ENCODE measurements at regions not wholly inside any gene's neighbourhood (a gene's known extent, or its start where the extent isn't known, plus 50 kb on each side); places are given as distances from the start of the nearest gene placed in this dataset.
"Not testable (repeated sequence)": the region's sequence is repeated elsewhere in the genome, so short reads cannot be mapped to it uniquely, and the experiment has no call there.

DNA sequence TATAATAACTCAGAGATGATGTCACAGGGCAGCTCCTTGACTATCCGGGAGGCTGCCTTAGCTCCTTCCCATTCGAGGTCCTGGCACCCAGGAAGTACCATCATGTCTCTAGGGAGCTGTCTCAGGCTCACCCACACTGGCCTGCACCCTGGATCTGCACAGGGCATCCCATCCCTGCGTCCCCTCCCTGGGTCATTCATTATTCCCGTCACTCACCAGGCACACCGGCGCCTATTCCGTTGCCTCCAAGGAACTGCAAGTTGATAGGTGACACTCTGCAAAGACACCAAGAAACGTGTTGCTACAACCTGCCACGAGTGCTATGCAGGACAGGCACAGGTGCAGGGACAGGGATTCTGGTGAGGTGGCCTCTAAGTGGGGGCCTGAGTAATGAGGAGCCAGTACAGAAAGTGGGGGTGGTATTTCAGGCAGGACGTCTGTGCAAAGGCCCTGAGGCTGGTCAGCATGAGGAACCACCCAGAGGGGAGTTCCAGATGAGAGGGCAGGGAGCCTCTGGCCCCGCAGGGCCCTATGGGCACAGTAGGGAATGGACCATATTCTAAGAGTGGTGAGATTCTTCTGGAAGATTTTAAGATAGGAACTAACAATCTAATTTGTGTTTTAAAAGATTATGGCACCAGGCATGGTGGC lies 71.6 kb upstream of the SHANK2 start:
- TF ChIP-seq CTCF (IDR thresholded peaks at IDR 0.05; ENCODE audit: control insufficient read depth, extremely low read depth, insufficient read depth): no peak
- no peak for DNase-seq (ENCODE audit: low read depth)
- H3K4me3 ChIP-seq (ENCODE audit: low read depth, low read length): no peak overlapping the region

DNA sequence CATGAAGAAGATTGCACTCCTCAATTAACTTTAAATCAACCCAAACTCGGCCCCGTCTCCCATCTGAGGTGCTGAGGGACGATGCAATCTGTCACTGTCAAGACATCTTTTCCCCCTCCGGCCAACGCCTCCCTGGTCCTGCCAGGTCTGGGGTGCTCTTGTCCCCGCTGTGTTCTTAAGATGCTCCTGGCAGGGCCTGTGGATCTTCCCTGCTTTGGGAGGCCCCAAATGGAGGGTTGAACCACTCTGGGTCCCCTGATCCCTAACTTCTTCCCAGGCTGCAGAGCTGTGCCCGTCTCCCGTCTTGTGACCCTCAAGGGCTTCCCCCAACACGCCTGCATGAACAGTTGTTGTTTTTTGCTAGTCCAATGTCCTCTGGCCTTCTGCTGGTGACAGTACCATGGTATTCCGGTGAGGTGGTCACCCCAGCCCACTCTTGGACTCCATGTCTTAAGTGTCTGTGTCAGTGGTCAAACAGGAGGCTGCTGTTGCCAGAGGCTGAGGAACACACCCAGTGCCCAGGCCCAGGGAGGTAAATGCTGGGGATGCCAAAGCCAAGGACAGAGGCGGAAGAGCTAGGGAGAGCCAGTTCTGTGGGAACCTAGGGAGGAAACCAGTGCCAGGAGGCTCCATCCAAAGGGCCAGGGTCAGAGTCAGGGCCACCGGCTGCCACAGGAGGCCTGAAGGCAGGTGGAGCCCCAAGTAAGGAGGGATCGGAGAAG lies 70.6 kb upstream of the SHANK2 start:
- DNase-seq (ENCODE audit: low read depth): no peak
- TF ChIP-seq CTCF (IDR thresholded peaks at IDR 0.05; ENCODE audit: control insufficient read depth, extremely low read depth, insufficient read depth): no peak

DNA sequence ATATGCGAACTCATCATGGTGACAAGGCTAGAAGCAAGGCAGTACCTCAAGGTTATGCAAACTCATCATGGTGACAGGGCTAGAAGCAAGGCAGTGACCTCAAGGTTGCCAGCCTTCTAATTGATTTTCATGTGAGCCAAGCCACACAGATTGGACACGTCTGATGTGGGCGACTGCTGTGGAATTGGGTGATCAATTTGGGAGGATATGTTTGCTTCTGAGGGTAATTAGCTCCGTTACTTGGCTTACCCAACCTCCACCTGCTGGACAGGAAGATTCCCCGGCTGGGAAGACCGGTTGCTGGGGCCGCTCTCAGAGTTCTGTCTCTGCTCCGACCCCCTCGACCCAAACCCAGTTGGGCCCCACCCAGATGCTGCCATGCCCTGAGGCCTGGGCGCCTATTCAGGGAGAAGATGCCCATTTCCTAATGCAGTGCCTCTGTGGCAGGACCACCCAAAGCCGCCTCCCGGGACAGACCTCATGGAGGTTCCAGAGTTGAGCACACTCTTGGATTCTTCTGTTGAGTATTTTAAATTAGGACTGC lies 69.9 kb upstream of the SHANK2 start:
- no peak for DNase-seq (ENCODE audit: low read depth)
- TF ChIP-seq CTCF (IDR thresholded peaks at IDR 0.05; ENCODE audit: control insufficient read depth, extremely low read depth, insufficient read depth): no peak
- no peak overlapping the region for H3K4me3 ChIP-seq (ENCODE audit: low read depth, low read length)

More for the DNA sequence above, 70.6 kb upstream of the SHANK2 start:
- H3K4me3 ChIP-seq (ENCODE audit: low read depth, low read length): no peak overlapping the region

DNA sequence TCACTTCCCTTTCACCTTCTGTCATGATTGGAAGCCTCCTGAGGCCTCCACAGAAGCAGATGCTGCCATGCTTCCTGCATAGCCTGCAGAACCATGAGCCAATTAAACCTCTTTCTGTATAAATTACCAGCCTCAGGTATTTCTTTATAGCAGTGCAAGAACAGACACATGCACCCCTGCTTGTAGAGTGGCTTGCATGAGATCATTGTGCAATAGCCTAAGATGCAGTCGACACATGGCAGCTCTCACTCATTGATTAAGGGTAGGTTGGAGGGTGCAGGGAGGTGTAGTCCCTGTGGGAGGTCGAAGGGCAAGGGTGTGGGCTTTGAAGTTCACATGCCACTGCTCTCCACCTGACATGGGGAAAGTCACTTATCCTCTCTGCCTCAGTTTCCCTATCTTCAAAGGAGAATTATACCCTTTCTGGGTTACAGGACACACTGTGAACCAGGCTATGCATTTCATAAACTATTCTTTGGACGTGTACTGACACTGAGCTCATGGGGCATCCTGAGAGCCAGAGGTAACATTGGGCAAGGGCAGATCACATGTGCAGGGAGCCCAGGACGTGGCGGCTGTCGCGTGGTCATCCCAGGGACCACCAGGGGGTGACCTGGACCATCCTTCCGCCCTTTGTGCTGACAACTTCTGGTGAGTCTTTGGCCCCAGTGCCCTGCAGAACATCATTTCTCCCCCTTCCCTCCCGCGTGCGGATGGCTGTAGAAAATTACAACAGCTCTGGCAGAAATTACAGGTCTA lies 69.2 kb upstream of the SHANK2 start:
- no peak for DNase-seq (ENCODE audit: low read depth)
- H3K4me3 ChIP-seq (ENCODE audit: low read depth, low read length): no peak overlapping the region
- TF ChIP-seq CTCF (IDR thresholded peaks at IDR 0.05; ENCODE audit: control insufficient read depth, extremely low read depth, insufficient read depth): no peak

DNA sequence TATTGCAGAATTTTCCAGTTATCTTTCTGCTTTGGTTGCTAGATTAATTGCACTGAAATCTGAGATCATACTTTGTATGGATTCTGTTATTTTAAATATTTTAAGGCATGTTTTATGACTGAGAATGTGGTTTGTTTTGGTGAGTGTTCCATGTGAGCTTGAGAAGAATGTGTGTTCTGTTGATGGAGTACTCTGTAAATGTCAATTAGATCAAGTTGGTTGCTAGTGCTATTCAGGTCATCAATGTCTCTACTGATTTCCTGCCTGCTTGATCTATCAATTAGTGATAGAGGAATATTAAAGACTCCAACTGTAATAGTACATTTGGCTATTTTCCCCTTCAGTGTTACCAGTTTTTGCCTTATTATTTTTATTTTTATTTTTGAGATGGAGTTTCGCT lies 64.3 kb upstream of the SHANK2 start:
- no peak for TF ChIP-seq CTCF (IDR thresholded peaks at IDR 0.05; ENCODE audit: control insufficient read depth, extremely low read depth, insufficient read depth)
- H3K4me3 ChIP-seq (ENCODE audit: low read depth, low read length): no peak overlapping the region
- DNase-seq (ENCODE audit: low read depth): no peak

DNA sequence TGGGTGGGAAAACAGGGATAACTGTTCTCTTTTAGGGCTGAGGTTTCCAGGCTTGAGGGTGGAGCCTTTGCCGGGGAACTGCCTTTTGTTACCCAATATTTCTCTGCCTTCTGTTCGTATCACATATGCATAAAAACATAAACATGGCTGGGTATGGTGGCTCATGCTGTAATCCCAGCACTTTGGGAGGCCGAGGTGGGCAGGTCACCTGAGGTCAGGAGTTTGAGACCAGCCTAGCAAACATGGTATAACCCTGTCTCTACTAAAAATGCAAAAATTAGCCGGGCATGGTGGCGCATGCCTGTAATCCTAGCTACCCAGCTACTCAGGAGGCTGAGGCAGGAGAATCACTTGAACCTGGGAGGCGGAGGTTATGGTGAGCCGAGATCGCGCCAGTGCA lies 60.2 kb upstream of the SHANK2 start:
- not testable (repeated sequence) for DNase-seq (ENCODE audit: low read depth); H3K4me3 ChIP-seq (ENCODE audit: low read depth, low read length)

GRCh38 chr11:71311928-71312510 lies 59.6 kb upstream of the SHANK2 start:
- H3K4me3 ChIP-seq (ENCODE audit: low read depth, low read length): no peak overlapping the region
- no peak for DNase-seq (ENCODE audit: low read depth)
- no peak for TF ChIP-seq CTCF (IDR thresholded peaks at IDR 0.05; ENCODE audit: control insufficient read depth, extremely low read depth, insufficient read depth)
